ENCODE measurements at regions not wholly inside any gene's neighbourhood (a gene's known extent, or its start where the extent isn't known, plus 50 kb on each side); places are given as distances from the start of the nearest gene placed in this dataset.

DNA sequence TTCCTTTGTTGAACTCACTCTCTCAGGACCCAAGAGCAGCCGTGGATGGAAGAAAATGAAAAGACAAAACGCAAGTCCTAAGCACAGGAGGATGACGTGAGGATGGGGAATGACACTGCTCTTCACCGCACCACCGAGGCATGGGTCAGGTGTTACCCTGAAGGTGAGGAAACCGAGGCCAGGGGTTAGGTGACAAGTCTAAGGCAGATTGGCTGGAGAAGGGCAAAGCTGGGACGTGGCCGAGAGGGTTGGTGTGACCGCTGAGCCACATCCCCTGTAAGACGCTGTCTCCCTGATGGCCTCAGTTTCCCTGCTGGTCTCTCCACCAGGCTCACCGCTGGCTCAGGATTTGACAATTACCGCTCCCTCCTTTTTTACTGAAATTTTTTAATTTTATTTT is 284.4 kb downstream of the CTTN start:
- TF ChIP-seq, protein P1, sequence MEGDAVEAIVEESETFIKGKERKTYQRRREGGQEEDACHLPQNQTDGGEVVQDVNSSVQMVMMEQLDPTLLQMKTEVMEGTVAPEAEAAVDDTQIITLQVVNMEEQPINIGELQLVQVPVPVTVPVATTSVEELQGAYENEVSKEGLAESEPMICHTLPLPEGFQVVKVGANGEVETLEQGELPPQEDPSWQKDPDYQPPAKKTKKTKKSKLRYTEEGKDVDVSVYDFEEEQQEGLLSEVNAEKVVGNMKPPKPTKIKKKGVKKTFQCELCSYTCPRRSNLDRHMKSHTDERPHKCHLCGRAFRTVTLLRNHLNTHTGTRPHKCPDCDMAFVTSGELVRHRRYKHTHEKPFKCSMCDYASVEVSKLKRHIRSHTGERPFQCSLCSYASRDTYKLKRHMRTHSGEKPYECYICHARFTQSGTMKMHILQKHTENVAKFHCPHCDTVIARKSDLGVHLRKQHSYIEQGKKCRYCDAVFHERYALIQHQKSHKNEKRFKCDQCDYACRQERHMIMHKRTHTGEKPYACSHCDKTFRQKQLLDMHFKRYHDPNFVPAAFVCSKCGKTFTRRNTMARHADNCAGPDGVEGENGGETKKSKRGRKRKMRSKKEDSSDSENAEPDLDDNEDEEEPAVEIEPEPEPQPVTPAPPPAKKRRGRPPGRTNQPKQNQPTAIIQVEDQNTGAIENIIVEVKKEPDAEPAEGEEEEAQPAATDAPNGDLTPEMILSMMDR (conservative IDR thresholded peaks at IDR 0.05; ENCODE audit: low read depth, low read length) = no peak
- TF ChIP-seq EZH2 (IDR thresholded peaks at IDR 0.05; ENCODE audit: borderline replicate concordance, low read depth, low read length, poor library complexity, severe bottlenecking) = no peak

All from A673 (cell line).